ENCODE measurements at regions not wholly inside any gene's neighbourhood (a gene's known extent, or its start where the extent isn't known, plus 50 kb on each side); places are given as distances from the start of the nearest gene placed in this dataset.

DNA sequence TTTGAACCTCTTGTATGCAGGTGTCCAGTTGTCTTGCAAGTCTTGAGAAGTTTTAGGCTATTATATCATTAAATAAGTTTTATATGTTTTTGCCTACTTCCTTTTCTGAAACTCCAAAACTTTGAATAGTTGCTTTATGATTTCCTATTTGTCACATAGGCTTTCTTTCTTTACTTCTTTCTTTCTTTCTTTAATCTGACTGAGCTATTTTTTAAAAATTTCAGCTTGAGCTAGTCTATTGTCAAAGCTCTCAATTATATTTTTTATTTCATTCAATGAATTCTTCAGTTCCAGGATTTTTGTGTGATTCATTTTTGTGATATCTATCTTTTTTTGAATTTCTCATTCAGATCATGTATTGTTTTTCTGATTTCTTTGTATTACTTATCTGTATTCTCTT, 102.1 kb upstream of the TMEM178A start:
- no peak for TF ChIP-seq GATA3 (IDR thresholded peaks at IDR 0.05; ENCODE audit: low read depth, low read length)
- no peak for TF ChIP-seq GATA2 (IDR thresholded peaks at IDR 0.05; ENCODE audit: low read depth, low read length)

GRCh38 chr2:39567507-39567906, 98.2 kb upstream of the TMEM178A start:
- no peak for TF ChIP-seq GATA3 (IDR thresholded peaks at IDR 0.05; ENCODE audit: low read depth, low read length)
- no peak for TF ChIP-seq GATA2 (IDR thresholded peaks at IDR 0.05; ENCODE audit: low read depth, low read length)

DNA sequence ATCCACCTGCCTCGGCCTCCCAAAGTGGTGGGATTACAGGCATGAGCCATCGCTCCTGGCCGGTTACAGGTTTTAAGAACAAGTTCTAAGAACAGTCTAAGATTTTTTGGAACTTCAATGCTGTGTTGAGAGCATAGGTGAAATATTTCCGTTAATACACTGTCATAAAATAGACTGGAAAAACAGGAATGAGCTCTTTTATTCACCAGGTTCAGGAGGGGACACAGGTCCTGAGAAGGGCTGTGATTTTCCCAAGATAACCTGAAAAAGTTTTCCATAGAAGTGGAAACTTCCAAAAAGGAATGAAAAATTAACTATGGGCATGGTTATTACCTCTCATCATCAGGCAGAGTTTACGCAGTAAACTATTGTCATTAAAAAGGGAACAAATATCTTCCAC, 97.6 kb upstream of the TMEM178A start:
- TF ChIP-seq GATA2 (IDR thresholded peaks at IDR 0.05; ENCODE audit: low read depth, low read length) (no peak), GATA3 (IDR thresholded peaks at IDR 0.05; ENCODE audit: low read depth, low read length) (no peak)

- TF ChIP-seq GATA3 (IDR thresholded peaks at IDR 0.05; ENCODE audit: low read depth, low read length) (no peak), GATA2 (IDR thresholded peaks at IDR 0.05; ENCODE audit: low read depth, low read length) (no peak)
Observed at GRCh38 chr2:39568561-39569006, 97.1 kb upstream of the TMEM178A start.

GRCh38 chr2:39570130-39570555, 95.6 kb upstream of the TMEM178A start:
- TF ChIP-seq GATA2 (IDR thresholded peaks at IDR 0.05; ENCODE audit: low read depth, low read length) (no peak), GATA3 (IDR thresholded peaks at IDR 0.05; ENCODE audit: low read depth, low read length) (no peak)

DNA sequence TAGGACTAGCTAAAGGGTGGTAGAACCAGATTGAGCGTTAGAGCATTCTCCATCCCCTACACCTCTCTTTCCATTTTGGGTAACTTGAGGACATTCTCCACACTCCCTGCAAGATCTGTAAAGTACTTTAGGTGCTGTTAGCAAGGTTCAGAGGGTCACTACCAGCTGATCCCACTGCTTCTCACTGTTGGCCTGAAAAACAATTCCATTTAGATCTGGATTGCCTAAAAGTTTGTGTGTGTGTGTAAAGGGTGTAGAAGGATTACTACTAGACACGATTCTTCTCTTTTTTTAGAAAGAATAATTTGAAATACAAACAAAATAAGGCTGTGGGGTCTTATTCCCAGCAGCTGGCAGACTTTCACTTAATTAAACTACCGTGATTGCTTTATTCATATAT, 95.1 kb upstream of the TMEM178A start:
- no peak for TF ChIP-seq GATA3 (IDR thresholded peaks at IDR 0.05; ENCODE audit: low read depth, low read length)
- no peak for TF ChIP-seq GATA2 (IDR thresholded peaks at IDR 0.05; ENCODE audit: low read depth, low read length)

GRCh38 chr2:39571111-39571731, 94.5 kb upstream of the TMEM178A start:
- TF ChIP-seq GATA2 (IDR thresholded peaks at IDR 0.05; ENCODE audit: low read depth, low read length), result no peak
- no peak for TF ChIP-seq GATA3 (IDR thresholded peaks at IDR 0.05; ENCODE audit: low read depth, low read length)

GRCh38 chr2:39573276-39573675, 92.4 kb upstream of the TMEM178A start:
- no peak for TF ChIP-seq GATA2 (IDR thresholded peaks at IDR 0.05; ENCODE audit: low read depth, low read length)
- TF ChIP-seq GATA3 (IDR thresholded peaks at IDR 0.05; ENCODE audit: low read depth, low read length), result no peak

- TF ChIP-seq GATA2 (IDR thresholded peaks at IDR 0.05; ENCODE audit: low read depth, low read length) (no peak), GATA3 (IDR thresholded peaks at IDR 0.05; ENCODE audit: low read depth, low read length) (no peak)
Observed at GRCh38 chr2:39581866-39582265, 83.9 kb upstream of the TMEM178A start.

DNA sequence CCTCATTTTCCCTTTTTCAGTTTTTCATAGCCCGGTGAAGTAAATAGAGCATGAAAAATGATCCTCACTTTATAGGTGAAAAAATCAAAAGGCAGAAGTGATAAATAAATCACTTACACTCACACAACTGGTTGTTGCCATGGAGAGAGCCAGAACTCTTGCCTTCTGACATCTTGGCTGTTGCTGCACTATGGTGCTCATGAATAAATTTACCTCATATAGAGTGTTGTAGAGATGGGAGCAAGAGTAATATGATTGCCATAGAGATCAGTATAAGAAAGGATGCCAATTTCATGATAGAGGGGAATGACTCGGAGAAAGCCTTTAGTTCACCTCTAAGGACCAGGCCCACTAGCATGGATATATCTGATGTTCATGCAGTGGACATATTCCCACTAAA, 82.5 kb upstream of the TMEM178A start:
- TF ChIP-seq GATA3 (IDR thresholded peaks at IDR 0.05; ENCODE audit: low read depth, low read length) (no peak), GATA2 (IDR thresholded peaks at IDR 0.05; ENCODE audit: low read depth, low read length) (no peak)

DNA sequence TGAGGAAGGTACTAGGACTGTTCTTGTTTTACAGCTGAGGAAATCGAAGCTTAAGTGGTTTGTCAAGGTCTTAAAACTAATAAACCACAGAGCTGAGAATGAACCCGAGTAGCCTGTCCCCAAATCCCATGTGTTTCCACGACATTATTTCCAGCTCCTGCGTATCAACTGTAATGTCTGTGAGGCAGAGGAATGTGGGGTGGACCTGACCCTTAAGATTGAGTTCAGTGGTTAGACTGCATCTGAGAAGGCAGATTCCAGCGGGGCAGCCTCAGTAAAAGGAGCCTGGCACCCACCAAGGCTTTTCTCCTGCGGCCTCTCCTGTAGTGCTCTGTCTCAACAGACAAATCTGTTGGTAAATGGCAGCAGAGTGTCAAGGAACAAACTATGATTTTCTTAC, 81.9 kb upstream of the TMEM178A start:
- TF ChIP-seq GATA3 (IDR thresholded peaks at IDR 0.05; ENCODE audit: low read depth, low read length) (no peak), GATA2 (IDR thresholded peaks at IDR 0.05; ENCODE audit: low read depth, low read length) (no peak)

- no peak for TF ChIP-seq GATA2 (IDR thresholded peaks at IDR 0.05; ENCODE audit: low read depth, low read length)
- TF ChIP-seq GATA3 (IDR thresholded peaks at IDR 0.05; ENCODE audit: low read depth, low read length), result no peak
Observed at GRCh38 chr2:39584283-39584965, 81.3 kb upstream of the TMEM178A start.

DNA sequence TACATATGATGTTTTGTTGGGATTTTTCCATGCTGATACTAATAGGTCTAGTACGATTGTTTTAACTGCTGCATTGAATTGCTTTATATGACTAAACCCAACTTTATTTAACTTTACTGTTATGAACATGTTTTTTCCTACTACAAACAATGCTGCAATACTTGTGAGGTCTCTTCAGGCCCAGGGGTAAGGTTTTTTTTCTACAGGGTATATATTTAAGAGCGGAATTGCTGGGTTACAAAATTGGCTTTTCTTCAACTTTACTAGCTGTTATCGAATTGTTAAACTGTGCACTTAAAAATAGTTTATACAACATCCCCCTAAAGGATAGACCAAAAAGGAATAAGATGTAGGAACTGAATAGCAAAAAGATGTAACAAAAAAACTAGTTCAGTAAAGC, 78.5 kb upstream of the TMEM178A start:
- TF ChIP-seq GATA3 (IDR thresholded peaks at IDR 0.05; ENCODE audit: low read depth, low read length) (no peak), GATA2 (IDR thresholded peaks at IDR 0.05; ENCODE audit: low read depth, low read length) (no peak)

- TF ChIP-seq GATA2 (IDR thresholded peaks at IDR 0.05; ENCODE audit: low read depth, low read length), result no peak
- no peak for TF ChIP-seq GATA3 (IDR thresholded peaks at IDR 0.05; ENCODE audit: low read depth, low read length)
Observed at GRCh38 chr2:39587641-39588040, 78.1 kb upstream of the TMEM178A start.
